EL (cell line): ENCODE measurements at regions not wholly inside any gene's neighbourhood (a gene's known extent, or its start where the extent isn't known, plus 50 kb on each side); places are given as distances from the start of the nearest gene placed in this dataset.
"Not testable (repeated sequence)": the region's sequence is repeated elsewhere in the genome, so short reads cannot be mapped to it uniquely, and the experiment has no call there.

Experiments used
- DNase-seq: peaks from one replicate; pipeline ENCODE4 v3.0.0-alpha.2; 2016

- DNase-seq, result not testable (repeated sequence)
Observed at GRCh38 chr7:150110882-150111281, 212.3 kb upstream of the LRRC61 start.

DNA sequence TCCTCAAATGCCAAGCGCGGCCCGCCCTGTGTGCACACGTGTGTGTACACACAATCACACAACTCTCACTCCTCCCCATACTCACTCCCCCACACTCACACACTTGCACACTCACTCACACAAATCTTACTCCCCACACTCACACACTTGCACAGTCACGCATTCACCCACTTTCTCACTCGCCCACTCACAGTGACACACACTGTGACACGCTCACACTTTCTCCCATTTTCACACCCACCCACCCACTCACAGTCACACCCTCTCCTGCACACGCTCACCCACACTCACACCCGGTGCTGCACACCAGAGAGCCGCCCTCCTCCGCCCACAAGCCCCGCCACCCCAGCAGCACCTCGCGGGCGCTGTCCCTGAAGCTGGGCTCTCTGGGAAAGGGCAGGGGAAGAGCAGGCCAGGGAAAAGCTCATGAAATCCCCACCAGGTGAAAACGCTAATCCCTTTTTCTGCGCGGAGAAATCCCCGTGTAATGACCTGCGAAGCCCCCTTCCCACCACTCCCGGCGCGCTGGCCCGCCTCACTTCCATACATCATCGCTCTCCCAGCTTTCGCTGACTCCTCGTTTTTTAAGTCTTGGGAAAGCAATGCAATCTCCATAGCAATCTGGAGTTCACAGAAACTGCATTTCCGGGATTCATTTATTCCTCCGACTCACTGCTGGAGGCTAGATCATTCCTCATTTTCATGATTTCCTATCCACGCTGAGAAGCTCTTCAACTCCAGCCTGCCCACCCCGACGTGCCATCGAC, 211.6 kb upstream of the LRRC61 start:
- not testable (repeated sequence) for DNase-seq

GRCh38 chr7:150113301-150113700, 209.9 kb upstream of the LRRC61 start:
- not testable (repeated sequence) for DNase-seq

GRCh38 chr7:150114591-150114990, 208.6 kb upstream of the LRRC61 start:
- not testable (repeated sequence) for DNase-seq

GRCh38 chr7:150119966-150120365, 203.2 kb upstream of the LRRC61 start:
- DNase-seq, result not testable (repeated sequence)

- DNase-seq, result not testable (repeated sequence)
Observed at GRCh38 chr7:150125831-150126230, 197.3 kb upstream of the LRRC61 start.

- DNase-seq, result not testable (repeated sequence)
Observed at GRCh38 chr7:150134451-150134850, 188.7 kb upstream of the LRRC61 start.

- not testable (repeated sequence) for DNase-seq
Observed at GRCh38 chr7:150135620-150136190, 187.4 kb upstream of the LRRC61 start.

GRCh38 chr7:150139840-150140239, 183.3 kb upstream of the LRRC61 start:
- not testable (repeated sequence) for DNase-seq

DNA sequence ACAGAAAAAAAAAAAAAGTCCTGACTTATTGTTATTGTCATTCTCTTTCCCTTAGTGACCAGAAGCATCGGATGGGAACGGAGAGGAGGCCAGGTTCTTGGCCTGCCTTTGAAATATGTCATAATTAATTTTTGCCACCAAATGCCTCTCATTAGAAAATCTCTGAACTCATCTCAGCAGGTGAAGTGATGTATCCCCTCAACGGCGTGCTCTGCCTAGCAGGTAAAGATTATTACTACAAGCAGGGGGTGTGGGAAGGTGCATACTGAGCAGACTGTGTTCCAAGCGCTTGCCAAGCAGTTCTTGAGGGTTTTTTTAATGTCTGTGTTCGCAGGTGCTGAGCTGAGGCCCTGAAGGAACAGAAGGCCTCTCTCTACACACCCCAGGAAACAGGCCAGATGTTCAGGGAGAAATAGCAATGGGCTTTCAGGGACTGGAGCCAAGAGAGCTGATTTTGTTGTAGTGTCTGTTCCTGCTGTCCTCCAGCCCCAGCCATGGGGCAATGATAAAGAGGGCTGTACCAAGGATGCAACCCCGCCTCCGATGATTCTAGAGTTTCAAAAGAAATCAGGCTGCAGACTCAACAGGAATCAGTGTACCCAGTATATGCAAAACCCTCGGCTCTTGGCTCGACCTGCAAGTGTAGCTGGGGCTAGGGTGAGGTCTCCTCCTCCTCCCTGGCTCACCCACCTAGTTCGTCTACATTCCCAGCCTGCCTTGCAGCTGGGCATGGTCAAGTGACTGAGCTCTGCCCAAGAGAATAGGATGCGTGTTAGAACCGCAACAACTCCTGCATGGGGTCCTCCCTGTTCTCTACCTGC, 181.4 kb upstream of the LRRC61 start:
- DNase-seq, result not testable (repeated sequence)

DNA sequence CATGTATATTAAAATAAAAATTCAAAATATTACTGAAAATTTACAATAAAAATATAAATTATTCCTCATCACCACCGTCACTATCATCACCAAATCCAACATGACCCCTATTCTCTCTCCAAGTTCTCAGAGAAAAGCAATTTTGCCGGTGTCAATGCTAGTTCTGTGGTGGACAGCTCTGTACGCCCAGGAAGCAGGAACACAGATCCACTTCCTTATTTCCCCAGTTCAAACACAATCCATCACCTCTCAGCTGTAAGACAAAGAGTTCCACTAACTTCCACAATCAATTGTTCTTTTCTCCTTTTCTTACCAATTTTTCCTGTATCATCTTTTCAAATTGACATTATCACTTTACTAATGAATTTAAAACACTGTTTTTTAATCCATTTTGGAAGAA, 177.0 kb upstream of the LRRC61 start:
- DNase-seq, result not testable (repeated sequence)

DNA sequence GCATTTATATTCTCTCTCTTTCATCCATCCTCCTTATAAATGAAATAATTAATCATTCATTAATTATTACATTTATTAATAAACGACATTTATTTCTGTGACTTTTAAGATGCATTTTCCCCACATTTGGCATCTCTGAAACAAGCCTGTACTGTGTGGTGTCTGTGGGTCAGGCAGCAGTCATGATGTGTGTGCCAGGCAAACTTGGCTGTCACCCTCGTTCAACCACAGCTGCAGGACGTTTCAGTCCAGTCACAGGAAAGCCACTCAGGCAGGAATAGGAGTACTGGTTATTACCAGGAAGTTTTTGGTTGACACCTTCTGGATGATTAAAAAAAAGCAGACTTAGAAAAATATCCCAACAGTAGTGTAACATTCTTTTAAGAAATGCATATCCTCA, 175.6 kb upstream of the LRRC61 start:
- not testable (repeated sequence) for DNase-seq

GRCh38 chr7:150156015-150156414, 167.1 kb upstream of the LRRC61 start:
- DNase-seq, result not testable (repeated sequence)

GRCh38 chr7:150158696-150159095, 164.5 kb upstream of the LRRC61 start:
- DNase-seq, result not testable (repeated sequence)

- not testable (repeated sequence) for DNase-seq
Observed at GRCh38 chr7:150169515-150169914, 153.6 kb upstream of the LRRC61 start.

DNA sequence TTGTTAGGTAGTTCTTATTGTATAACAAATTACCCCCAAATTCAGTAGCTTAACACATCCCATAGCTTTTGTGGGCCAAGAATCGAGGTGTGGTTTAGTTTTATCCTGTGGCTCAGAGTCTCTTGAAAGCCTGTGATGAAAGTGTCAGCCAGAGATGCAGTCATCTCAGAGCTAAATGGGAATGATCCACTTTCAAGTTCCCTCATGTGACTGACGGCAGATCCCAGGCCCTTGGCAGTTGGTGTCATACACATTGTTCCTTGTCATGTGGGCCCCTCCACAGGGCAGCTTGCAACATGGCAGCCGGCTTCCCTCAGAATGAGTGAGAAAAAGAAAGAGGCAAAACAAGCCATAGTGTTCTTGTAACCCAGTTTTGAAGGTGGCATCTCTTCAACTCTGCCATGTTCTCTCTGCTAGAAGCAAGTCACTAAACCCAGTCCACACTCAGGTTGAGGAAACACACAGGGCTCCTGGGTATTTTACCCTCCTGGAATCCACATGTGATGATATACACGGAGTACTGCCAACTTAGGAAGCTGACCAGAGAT, 153.1 kb upstream of the LRRC61 start:
- not testable (repeated sequence) for DNase-seq

DNA sequence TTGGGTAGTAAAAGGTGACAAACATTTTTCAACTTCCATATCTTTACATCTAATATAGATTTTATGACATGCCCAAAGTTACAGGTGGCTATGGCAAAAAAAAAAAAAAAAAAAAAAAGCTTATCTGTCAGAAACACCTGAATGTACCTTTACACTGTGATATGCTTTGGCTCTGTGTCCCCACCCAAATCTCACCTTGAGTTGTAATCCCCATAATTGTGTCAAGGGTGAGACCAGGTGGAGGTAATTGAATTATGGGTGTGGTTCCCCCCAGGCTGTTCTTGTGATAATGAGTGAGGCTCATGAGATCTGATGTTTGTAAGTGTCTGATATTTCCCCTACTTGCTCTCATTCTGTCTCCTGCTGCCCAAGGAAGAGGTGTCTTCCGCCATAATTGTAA, 139.6 kb upstream of the LRRC61 start:
- not testable (repeated sequence) for DNase-seq

DNA sequence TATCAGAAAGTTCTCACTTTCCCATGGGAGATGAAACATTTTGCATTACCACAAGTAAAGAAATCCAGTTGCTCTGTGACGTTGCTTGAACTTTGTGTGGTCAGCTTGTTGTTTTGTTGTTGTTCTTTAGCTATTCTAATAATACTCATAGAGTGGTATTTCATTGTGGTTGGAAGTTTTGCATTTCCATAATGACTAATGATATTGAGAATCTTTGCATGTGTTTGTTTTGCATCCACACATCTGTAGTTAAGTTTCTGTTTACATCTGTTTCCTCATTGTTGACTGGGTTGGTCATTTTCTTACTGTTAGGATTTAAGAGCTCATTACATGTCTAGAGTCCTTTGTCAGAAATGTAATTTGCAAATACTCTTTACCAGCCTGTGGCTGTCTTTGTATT, 133.2 kb upstream of the LRRC61 start:
- DNase-seq, result not testable (repeated sequence)

DNA sequence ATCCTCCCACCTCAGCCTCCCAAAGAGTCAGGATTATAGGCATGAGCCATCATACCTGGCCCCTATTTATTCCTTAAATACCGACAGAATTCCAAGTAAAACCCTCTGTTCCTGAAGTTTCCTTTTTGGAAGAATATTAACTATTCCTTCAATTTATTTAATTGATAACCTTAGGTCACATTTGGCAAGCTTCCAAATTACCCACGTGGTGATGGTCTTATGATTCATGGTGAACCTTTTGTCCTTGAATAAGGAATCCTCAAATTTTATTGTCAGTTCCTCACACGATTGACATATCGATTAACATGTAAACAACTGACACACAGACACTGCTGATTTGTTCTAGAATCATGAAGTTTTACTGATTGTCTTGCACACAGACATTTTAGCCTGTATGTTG, 130.6 kb upstream of the LRRC61 start:
- not testable (repeated sequence) for DNase-seq

- not testable (repeated sequence) for DNase-seq
Observed at GRCh38 chr7:150193866-150194265, 129.3 kb upstream of the LRRC61 start.
